ENCODE measurements at regions not wholly inside any gene's neighbourhood (a gene's known extent, or its start where the extent isn't known, plus 50 kb on each side); places are given as distances from the start of the nearest gene placed in this dataset.

DNA sequence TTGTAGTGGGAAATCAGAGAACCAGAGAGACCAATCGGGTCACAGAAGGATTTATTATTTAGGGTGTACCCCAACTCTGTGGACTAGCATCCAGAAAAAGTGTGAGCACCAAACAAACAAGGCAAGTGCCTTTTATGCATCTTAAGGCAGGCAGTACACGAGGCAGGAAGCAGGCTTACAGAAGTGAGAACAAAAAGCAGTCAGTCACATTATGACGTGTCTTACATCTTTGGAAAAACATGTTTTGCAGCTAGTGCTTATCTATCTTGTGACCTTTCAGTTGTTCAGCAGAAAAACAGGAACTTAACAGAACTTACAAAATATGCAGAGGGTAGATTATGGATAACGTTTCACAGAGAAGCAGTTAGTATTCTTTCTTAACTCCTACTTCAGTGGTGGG, 270.9 kb upstream of the RBMY1B start (continued):
- TF ChIP-seq, protein P1, sequence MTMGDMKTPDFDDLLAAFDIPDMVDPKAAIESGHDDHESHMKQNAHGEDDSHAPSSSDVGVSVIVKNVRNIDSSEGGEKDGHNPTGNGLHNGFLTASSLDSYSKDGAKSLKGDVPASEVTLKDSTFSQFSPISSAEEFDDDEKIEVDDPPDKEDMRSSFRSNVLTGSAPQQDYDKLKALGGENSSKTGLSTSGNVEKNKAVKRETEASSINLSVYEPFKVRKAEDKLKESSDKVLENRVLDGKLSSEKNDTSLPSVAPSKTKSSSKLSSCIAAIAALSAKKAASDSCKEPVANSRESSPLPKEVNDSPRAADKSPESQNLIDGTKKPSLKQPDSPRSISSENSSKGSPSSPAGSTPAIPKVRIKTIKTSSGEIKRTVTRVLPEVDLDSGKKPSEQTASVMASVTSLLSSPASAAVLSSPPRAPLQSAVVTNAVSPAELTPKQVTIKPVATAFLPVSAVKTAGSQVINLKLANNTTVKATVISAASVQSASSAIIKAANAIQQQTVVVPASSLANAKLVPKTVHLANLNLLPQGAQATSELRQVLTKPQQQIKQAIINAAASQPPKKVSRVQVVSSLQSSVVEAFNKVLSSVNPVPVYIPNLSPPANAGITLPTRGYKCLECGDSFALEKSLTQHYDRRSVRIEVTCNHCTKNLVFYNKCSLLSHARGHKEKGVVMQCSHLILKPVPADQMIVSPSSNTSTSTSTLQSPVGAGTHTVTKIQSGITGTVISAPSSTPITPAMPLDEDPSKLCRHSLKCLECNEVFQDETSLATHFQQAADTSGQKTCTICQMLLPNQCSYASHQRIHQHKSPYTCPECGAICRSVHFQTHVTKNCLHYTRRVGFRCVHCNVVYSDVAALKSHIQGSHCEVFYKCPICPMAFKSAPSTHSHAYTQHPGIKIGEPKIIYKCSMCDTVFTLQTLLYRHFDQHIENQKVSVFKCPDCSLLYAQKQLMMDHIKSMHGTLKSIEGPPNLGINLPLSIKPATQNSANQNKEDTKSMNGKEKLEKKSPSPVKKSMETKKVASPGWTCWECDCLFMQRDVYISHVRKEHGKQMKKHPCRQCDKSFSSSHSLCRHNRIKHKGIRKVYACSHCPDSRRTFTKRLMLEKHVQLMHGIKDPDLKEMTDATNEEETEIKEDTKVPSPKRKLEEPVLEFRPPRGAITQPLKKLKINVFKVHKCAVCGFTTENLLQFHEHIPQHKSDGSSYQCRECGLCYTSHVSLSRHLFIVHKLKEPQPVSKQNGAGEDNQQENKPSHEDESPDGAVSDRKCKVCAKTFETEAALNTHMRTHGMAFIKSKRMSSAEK (CRISPR knock-in tag; IDR thresholded peaks at IDR 0.05; ENCODE audit: borderline replicate concordance), result no peak
- TF ChIP-seq ELF4 (CRISPR knock-in tag; IDR thresholded peaks at IDR 0.05; ENCODE audit: low read depth) (no peak), ZNF423 (CRISPR knock-in tag; IDR thresholded peaks at IDR 0.05) (no peak), E2F1 (CRISPR knock-in tag; IDR thresholded peaks at IDR 0.05) (no peak), SOX15 (CRISPR knock-in tag; IDR thresholded peaks at IDR 0.05) (no peak), CBFB (CRISPR knock-in tag; IDR thresholded peaks at IDR 0.05; ENCODE audit: low read depth) (no peak), ZNF232 (CRISPR knock-in tag; IDR thresholded peaks at IDR 0.05) (no peak)
- TF ChIP-seq, protein P2, sequence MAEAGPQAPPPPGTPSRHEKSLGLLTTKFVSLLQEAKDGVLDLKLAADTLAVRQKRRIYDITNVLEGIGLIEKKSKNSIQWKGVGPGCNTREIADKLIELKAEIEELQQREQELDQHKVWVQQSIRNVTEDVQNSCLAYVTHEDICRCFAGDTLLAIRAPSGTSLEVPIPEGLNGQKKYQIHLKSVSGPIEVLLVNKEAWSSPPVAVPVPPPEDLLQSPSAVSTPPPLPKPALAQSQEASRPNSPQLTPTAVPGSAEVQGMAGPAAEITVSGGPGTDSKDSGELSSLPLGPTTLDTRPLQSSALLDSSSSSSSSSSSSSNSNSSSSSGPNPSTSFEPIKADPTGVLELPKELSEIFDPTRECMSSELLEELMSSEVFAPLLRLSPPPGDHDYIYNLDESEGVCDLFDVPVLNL (CRISPR knock-in tag; IDR thresholded peaks at IDR 0.05; ENCODE audit: borderline replicate concordance, low read depth), result no peak
- TF ChIP-seq, protein P3, sequence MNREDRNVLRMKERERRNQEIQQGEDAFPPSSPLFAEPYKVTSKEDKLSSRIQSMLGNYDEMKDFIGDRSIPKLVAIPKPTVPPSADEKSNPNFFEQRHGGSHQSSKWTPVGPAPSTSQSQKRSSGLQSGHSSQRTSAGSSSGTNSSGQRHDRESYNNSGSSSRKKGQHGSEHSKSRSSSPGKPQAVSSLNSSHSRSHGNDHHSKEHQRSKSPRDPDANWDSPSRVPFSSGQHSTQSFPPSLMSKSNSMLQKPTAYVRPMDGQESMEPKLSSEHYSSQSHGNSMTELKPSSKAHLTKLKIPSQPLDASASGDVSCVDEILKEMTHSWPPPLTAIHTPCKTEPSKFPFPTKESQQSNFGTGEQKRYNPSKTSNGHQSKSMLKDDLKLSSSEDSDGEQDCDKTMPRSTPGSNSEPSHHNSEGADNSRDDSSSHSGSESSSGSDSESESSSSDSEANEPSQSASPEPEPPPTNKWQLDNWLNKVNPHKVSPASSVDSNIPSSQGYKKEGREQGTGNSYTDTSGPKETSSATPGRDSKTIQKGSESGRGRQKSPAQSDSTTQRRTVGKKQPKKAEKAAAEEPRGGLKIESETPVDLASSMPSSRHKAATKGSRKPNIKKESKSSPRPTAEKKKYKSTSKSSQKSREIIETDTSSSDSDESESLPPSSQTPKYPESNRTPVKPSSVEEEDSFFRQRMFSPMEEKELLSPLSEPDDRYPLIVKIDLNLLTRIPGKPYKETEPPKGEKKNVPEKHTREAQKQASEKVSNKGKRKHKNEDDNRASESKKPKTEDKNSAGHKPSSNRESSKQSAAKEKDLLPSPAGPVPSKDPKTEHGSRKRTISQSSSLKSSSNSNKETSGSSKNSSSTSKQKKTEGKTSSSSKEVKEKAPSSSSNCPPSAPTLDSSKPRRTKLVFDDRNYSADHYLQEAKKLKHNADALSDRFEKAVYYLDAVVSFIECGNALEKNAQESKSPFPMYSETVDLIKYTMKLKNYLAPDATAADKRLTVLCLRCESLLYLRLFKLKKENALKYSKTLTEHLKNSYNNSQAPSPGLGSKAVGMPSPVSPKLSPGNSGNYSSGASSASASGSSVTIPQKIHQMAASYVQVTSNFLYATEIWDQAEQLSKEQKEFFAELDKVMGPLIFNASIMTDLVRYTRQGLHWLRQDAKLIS (CRISPR knock-in tag; IDR thresholded peaks at IDR 0.05; ENCODE audit: borderline replicate concordance), result no peak

GRCh38 chrY:21240662-21241310, 270.4 kb upstream of the RBMY1B start:
- H3K27ac Mint-ChIP-seq, result no peak overlapping the region
- TF ChIP-seq, protein P4, sequence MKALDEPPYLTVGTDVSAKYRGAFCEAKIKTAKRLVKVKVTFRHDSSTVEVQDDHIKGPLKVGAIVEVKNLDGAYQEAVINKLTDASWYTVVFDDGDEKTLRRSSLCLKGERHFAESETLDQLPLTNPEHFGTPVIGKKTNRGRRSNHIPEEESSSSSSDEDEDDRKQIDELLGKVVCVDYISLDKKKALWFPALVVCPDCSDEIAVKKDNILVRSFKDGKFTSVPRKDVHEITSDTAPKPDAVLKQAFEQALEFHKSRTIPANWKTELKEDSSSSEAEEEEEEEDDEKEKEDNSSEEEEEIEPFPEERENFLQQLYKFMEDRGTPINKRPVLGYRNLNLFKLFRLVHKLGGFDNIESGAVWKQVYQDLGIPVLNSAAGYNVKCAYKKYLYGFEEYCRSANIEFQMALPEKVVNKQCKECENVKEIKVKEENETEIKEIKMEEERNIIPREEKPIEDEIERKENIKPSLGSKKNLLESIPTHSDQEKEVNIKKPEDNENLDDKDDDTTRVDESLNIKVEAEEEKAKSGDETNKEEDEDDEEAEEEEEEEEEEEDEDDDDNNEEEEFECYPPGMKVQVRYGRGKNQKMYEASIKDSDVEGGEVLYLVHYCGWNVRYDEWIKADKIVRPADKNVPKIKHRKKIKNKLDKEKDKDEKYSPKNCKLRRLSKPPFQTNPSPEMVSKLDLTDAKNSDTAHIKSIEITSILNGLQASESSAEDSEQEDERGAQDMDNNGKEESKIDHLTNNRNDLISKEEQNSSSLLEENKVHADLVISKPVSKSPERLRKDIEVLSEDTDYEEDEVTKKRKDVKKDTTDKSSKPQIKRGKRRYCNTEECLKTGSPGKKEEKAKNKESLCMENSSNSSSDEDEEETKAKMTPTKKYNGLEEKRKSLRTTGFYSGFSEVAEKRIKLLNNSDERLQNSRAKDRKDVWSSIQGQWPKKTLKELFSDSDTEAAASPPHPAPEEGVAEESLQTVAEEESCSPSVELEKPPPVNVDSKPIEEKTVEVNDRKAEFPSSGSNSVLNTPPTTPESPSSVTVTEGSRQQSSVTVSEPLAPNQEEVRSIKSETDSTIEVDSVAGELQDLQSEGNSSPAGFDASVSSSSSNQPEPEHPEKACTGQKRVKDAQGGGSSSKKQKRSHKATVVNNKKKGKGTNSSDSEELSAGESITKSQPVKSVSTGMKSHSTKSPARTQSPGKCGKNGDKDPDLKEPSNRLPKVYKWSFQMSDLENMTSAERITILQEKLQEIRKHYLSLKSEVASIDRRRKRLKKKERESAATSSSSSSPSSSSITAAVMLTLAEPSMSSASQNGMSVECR (CRISPR knock-in tag; IDR thresholded peaks at IDR 0.05; ENCODE audit: borderline replicate concordance), result no peak
- TF ChIP-seq, protein P5, sequence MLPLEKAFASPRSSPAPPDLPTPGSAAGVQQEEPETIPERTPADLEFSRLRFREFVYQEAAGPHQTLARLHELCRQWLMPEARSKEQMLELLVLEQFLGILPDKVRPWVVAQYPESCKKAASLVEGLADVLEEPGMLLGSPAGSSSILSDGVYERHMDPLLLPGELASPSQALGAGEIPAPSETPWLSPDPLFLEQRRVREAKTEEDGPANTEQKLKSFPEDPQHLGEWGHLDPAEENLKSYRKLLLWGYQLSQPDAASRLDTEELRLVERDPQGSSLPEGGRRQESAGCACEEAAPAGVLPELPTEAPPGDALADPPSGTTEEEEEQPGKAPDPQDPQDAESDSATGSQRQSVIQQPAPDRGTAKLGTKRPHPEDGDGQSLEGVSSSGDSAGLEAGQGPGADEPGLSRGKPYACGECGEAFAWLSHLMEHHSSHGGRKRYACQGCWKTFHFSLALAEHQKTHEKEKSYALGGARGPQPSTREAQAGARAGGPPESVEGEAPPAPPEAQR (CRISPR knock-in tag; IDR thresholded peaks at IDR 0.05), result no peak
- TF ChIP-seq KAT7 (CRISPR knock-in tag; IDR thresholded peaks at IDR 0.05; ENCODE audit: borderline replicate concordance) (no peak), E2F1 (CRISPR knock-in tag; IDR thresholded peaks at IDR 0.05) (no peak), USF2 (CRISPR knock-in tag; IDR thresholded peaks at IDR 0.05) (no peak)
- TF ChIP-seq, protein P6, sequence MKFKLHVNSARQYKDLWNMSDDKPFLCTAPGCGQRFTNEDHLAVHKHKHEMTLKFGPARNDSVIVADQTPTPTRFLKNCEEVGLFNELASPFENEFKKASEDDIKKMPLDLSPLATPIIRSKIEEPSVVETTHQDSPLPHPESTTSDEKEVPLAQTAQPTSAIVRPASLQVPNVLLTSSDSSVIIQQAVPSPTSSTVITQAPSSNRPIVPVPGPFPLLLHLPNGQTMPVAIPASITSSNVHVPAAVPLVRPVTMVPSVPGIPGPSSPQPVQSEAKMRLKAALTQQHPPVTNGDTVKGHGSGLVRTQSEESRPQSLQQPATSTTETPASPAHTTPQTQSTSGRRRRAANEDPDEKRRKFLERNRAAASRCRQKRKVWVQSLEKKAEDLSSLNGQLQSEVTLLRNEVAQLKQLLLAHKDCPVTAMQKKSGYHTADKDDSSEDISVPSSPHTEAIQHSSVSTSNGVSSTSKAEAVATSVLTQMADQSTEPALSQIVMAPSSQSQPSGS (CRISPR knock-in tag; IDR thresholded peaks at IDR 0.05; ENCODE audit: borderline replicate concordance, low read depth), result no peak

More at GRCh38 chrY:21240662-21241310, 270.4 kb upstream of the RBMY1B start:
- DNase-seq (ENCODE audit: low spot score), result no peak
- ChIA-PET POLR2A (no interaction called here), CTCF (no interaction called here)
- Mint-ChIP-seq H3K4me3 (no peak overlapping the region), H3K4me1 (no peaks in the 10 kb centered on the region), H3K9me3 (peaks cover 42% of the 10 kb centered on the region), H3K36me3 (peaks cover 17% of the 10 kb centered on the region), H3K27me3 (ENCODE audit: low read depth) (no peaks in the 10 kb centered on the region; the same call in 1 of the 2 replicates)
- ATAC-seq, result no peak

Data from WTC11 (cell line).